Endothelial cell (in vitro differentiated cells): ENCODE measurements at regions not wholly inside any gene's neighbourhood (a gene's known extent, or its start where the extent isn't known, plus 50 kb on each side); places are given as distances from the start of the nearest gene placed in this dataset.

Source experiments
- DNase-seq: peaks from one replicate; pipeline ENCODE4 v3.0.0; 2021; ENCODE audit warnings: low spot score
- H3K27ac Mint-ChIP-seq: one replicate; pipeline ENCODE4 v1.8.0; 2021; ENCODE audit warnings: mixed read lengths, inconsistent platforms; ENCODE audit not compliant: unreplicated experiment
- H3K27me3 Mint-ChIP-seq: one replicate; pipeline ENCODE4 v1.8.0; 2021; ENCODE audit warnings: mild to moderate bottlenecking, moderate library complexity, mixed read lengths, inconsistent platforms; ENCODE audit not compliant: unreplicated experiment
- H3K36me3 Mint-ChIP-seq: one replicate; pipeline ENCODE4 v1.8.0; 2021; ENCODE audit warnings: mild to moderate bottlenecking, low read depth, mixed read lengths, inconsistent platforms; ENCODE audit not compliant: unreplicated experiment
- H3K4me1 Mint-ChIP-seq: one replicate; pipeline ENCODE4 v1.8.0; 2021; ENCODE audit warnings: mild to moderate bottlenecking, mixed read lengths, inconsistent platforms; ENCODE audit not compliant: unreplicated experiment
- H3K4me3 Mint-ChIP-seq: one replicate; pipeline ENCODE4 v1.8.0; 2021; ENCODE audit warnings: mild to moderate bottlenecking, mixed read lengths, inconsistent platforms; ENCODE audit not compliant: unreplicated experiment
- H3K9me3 Mint-ChIP-seq: one replicate; pipeline ENCODE4 v1.8.0; 2021; ENCODE audit warnings: mixed read lengths, inconsistent platforms; ENCODE audit not compliant: unreplicated experiment
- TF ChIP-seq, protein P1 (sequence below): fragments of 200-600 bp; sonication (generic); IDR thresholded peaks from one replicate; pipeline ENCODE4 v1.5.0; 2021; ENCODE audit warnings: antibody characterized with exemption; ENCODE audit not compliant: unreplicated experiment

DNA sequence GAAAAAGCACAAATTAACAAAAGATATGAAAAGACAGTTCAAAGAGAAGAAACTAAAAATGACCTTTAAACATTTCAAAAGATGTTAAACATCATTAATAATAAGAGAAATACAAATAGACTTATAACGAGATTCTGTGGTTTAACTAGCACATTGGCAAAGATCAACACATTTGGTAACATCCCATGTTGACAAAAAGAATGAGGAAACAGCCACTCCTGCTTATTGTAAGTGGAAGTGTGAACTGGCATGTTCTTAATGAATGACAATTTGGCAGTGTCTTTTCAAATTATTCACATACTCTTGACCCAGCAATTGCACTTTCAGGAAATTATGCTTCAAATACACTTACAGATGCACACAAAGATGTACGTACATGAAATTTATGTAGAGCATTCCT lies 176.3 kb downstream of the TLE1 start:
- no peak overlapping the region for H3K27ac Mint-ChIP-seq
- TF ChIP-seq, protein P1, sequence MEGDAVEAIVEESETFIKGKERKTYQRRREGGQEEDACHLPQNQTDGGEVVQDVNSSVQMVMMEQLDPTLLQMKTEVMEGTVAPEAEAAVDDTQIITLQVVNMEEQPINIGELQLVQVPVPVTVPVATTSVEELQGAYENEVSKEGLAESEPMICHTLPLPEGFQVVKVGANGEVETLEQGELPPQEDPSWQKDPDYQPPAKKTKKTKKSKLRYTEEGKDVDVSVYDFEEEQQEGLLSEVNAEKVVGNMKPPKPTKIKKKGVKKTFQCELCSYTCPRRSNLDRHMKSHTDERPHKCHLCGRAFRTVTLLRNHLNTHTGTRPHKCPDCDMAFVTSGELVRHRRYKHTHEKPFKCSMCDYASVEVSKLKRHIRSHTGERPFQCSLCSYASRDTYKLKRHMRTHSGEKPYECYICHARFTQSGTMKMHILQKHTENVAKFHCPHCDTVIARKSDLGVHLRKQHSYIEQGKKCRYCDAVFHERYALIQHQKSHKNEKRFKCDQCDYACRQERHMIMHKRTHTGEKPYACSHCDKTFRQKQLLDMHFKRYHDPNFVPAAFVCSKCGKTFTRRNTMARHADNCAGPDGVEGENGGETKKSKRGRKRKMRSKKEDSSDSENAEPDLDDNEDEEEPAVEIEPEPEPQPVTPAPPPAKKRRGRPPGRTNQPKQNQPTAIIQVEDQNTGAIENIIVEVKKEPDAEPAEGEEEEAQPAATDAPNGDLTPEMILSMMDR = no peak
- peaks cover 2% of the 10 kb centered on the region for H3K27me3 Mint-ChIP-seq
- no peaks in the 10 kb centered on the region for H3K36me3 Mint-ChIP-seq
- H3K4me3 Mint-ChIP-seq = no peak overlapping the region
- DNase-seq = no peak
- no peaks in the 10 kb centered on the region for H3K9me3 Mint-ChIP-seq
- peaks cover 3% of the 10 kb centered on the region for H3K4me1 Mint-ChIP-seq

DNA sequence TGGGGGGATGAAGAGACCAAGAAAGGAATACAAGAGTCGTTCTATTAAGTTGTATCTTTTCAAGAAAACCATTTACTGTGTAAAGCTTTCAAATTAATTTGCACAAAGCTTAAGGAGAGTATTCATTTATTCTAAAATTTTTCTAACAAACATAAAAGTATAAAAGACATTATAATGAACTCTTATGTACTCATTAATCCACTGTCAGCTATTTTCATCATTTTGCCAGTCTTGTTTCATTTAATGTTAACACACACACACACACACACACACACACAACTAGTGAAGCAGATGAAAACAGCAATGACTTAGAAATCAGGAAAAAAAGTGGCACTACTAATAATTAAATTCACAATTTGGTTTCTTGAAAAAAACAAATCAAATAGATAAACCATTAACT lies 176.7 kb downstream of the TLE1 start:
- TF ChIP-seq, protein P1 = no peak
- peaks cover 3% of the 10 kb centered on the region for H3K4me1 Mint-ChIP-seq
- H3K27me3 Mint-ChIP-seq = peaks cover 2% of the 10 kb centered on the region
- DNase-seq = no peak
- H3K36me3 Mint-ChIP-seq = no peaks in the 10 kb centered on the region
- H3K9me3 Mint-ChIP-seq = no peaks in the 10 kb centered on the region
- H3K27ac Mint-ChIP-seq = no peak overlapping the region
- H3K4me3 Mint-ChIP-seq = no peak overlapping the region

DNA sequence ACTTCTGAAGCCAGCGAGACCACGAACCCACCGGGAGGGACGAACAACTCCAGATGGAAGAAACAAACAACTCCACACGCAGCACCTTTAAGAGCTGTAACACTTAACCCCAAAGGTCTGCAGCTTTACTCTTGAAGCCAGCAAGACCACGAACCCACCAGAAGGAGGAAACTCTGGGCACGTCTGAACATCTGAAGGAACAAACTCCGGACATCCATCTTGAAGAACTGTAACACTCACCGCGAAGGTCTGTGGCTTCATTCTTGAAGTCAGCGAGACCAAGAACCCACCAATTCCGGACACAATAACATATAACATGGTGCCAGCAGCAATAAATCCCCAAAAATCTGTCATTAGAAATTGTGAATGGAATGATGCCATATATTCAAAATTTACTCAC lies 180.9 kb downstream of the TLE1 start:
- TF ChIP-seq, protein P1 = no peak
- Mint-ChIP-seq H3K27me3 (peaks cover 2% of the 10 kb centered on the region), H3K4me1 (no peaks in the 10 kb centered on the region), H3K36me3 (no peaks in the 10 kb centered on the region), H3K27ac (no peak overlapping the region), H3K9me3 (no peaks in the 10 kb centered on the region), H3K4me3 (no peak overlapping the region)
- DNase-seq = no peak

DNA sequence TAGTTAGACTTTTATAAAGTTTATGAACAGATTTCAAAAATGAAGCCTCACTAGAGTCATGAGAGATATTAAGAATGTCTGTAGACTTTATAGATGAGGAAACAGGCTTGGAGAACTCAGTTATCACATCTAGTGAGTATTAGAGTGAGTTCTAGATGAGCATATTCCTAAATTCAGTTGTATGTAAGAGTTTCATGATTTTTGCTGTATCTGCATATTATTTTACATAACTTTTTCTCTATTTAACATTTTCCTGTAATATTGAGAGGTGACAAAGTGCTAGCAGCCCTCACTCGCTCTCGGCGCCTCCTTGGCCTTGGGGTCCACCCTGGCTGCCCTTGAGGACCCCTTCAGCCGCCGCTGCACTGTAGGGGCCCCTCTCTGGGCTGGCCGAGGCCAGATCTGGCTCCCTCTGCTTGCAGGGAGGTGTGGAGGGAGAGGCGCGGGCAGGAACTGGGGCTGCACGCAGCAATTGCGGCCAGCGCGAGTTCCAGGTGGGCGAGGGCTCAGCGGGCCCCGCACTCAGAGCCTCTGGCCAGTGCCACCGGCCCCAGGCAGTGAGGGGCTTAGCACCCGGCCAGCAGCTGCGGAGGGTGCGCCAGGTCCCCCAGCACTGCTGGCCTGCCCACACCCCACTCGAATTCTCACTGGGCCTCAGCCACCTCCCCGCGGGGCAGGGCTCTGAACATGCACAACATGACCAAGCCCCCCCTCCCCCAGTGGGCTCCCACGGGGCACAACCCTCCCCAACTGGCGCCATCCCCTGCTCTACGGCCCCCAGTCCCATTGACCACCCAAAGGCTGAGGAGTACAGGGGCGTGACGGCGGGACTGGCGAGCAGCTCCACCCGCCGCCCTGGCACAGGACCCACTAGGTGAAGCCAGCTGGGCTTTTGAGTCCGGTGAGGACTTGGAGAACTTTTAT lies 182.1 kb downstream of the TLE1 start:
- no peak overlapping the region for H3K27ac Mint-ChIP-seq
- no peaks in the 10 kb centered on the region for H3K27me3 Mint-ChIP-seq
- no peaks in the 10 kb centered on the region for H3K9me3 Mint-ChIP-seq
- TF ChIP-seq, protein P1 = no peak
- H3K4me1 Mint-ChIP-seq = no peaks in the 10 kb centered on the region
- no peak for DNase-seq
- H3K36me3 Mint-ChIP-seq = no peaks in the 10 kb centered on the region
- H3K4me3 Mint-ChIP-seq = no peak overlapping the region

DNA sequence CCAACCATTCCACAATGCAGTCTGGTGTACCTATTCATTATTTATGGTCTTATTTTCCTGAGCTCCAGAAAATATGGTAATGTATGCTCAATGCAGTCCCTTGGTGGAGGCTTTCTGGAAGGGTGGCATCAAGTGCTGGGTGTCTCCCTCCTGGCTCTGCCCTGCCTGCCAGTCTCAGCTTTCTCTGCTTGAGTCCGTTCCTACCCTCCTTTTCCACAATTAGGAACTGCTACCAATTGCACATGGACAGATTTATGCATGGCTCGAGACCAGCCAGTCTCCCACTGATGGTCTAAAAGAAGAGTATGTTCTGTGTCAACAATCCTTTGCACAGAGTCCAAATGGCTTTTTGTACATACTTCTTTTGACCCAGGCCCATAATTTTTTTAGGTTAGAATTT lies 189.8 kb downstream of the TLE1 start:
- Mint-ChIP-seq H3K4me3 (no peak overlapping the region), H3K27ac (no peak overlapping the region), H3K27me3 (no peaks in the 10 kb centered on the region), H3K36me3 (no peaks in the 10 kb centered on the region), H3K4me1 (no peaks in the 10 kb centered on the region), H3K9me3 (no peaks in the 10 kb centered on the region)
- no peak for DNase-seq
- TF ChIP-seq, protein P1 = no peak
